Transverse colon (tissue), 4 donors: ENCODE measurements at regions not wholly inside any gene's neighbourhood (a gene's known extent, or its start where the extent isn't known, plus 50 kb on each side); places are given as distances from the start of the nearest gene placed in this dataset.
A peak's percentile ranks its signal among the peaks of the same experiment; 100 is the strongest.

Experiments used
- DNase-seq: peaks from one replicate; pipeline ENCODE4 v3.0.0-alpha.2; 2019
- H3K27ac ChIP-seq, 4 donors: fragments of 200-600 bp; sonication (generic); 2 replicates each; pipeline ENCODE4 v1.5.1; 2016 to 2018; ENCODE audit warnings: inconsistent platforms in 4 of 4
- H3K27me3 ChIP-seq: fragments of 200-600 bp; sonication (generic); 2 replicates; pipeline ENCODE4 v1.5.1; 2017; ENCODE audit warnings: inconsistent platforms
- H3K36me3 ChIP-seq, 4 donors: fragments of 200-600 bp; sonication (generic); 2 replicates each; pipeline ENCODE4 v1.5.1; 2017 to 2019; ENCODE audit warnings: inconsistent platforms in 4 of 4
- H3K4me1 ChIP-seq, 4 donors: fragments of 200-600 bp; sonication (generic); 2 replicates each; pipeline ENCODE4 v1.5.1; 2017 to 2020; ENCODE audit warnings: inconsistent platforms in 4 of 4
- H3K4me3 ChIP-seq, 4 donors: fragments of 200-600 bp; sonication (generic); 1 replicate in 1 of 4; 2 replicates in 3 of 4; pipeline versions ENCODE4 v1.5.1 to v1.6.1; 2017 to 2019; ENCODE audit warnings: inconsistent platforms in 4 of 4
- H3K9me3 ChIP-seq, 2 donors: fragments of 200-600 bp; sonication (generic); 2 replicates each; pipeline ENCODE4 v1.5.1; 2017 to 2019; ENCODE audit warnings: inconsistent platforms in 2 of 2
- EP300 ChIP-seq: sonication (generic); formaldehyde crosslinking; IDR thresholded peaks from one replicate; pipeline ENCODE4 v1.6.1; 2017; ENCODE audit warnings: antibody characterized with exemption, low read depth
- POLR2A ChIP-seq: fragments of 450-650 bp; IDR thresholded peaks from one replicate; pipeline ENCODE4 v1.6.1; 2016; ENCODE audit warnings: antibody characterized with exemption, mild to moderate bottlenecking, moderate library complexity
- POLR2AphosphoS5 ChIP-seq, 3 donors: sonication (generic); formaldehyde crosslinking; IDR thresholded peaks; one replicate each; pipeline ENCODE4 v1.6.1; 2016; ENCODE audit warnings: antibody characterized with exemption in 3 of 3
- WGBS, 2 donors: methylation state at CpG; one replicate each; pipeline ENCODE4 v1.1.5; 2018; ENCODE audit warnings: low coverage in 1 of 2; 5-methylcytosine and 5-hydroxymethylcytosine counted together
- in situ Hi-C, 4 donors: fragments of 200-750 bp; cut with MboI; loops; one replicate each; pipeline versions ENCODE4 v1.15.0 to v1.15.1; 2017; ENCODE audit warnings: low sequenced_read_pairs in 3 of 4, low pct_ligation_motif_present in 1 of 4, low pct_unique_long_range_greater_than_20kb in 1 of 4
- intact Hi-C: fragments of 100-400 bp; cut with DNase I; formaldehyde crosslinking; loops from one replicate; pipeline ENCODE4 v1.15.1; 2023; ENCODE audit warnings: low total_unique reads
- TF ChIP-seq, protein P1 (sequence below), 5 experiments: fragments of 200-600 bp in 3 of 5; fragments of 450-650 bp in 2 of 5; sonication (generic) in 3 of 5; IDR thresholded peaks; 1 replicate in 2 of 5; 2 replicates in 3 of 5; pipeline ENCODE4 v1.5.1; 2016 to 2017; ENCODE audit warnings: antibody characterized with exemption in 5 of 5, inconsistent platforms in 3 of 5, mild to moderate bottlenecking in 2 of 5, moderate library complexity in 1 of 5

DNA sequence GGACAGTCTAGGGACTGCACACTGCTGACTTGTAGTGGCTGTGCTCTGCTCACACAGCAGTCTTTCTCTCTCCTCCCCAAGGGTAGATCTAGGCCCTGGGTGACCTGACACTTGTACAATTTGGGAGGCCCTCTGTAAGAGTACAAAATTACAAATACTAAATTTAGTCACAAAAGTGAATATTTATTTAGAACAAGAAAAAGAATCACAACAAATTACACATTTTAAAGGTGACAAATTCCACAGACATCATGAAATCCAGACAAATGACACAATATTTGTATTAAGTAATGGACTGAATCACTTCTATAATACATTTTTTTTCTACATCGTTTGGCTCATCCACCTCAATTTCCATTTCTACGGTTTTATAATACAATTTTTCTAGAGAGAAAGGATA is 496.4 kb downstream of the TXNL1 start:
- no peaks in the 10 kb centered on the region for H3K9me3 ChIP-seq
- no peak for TF ChIP-seq POLR2A
- TF ChIP-seq EP300: no peak
- no peak for TF ChIP-seq POLR2AphosphoS5 (IDR thresholded peaks at IDR 0.05)
- TF ChIP-seq, protein P1, sequence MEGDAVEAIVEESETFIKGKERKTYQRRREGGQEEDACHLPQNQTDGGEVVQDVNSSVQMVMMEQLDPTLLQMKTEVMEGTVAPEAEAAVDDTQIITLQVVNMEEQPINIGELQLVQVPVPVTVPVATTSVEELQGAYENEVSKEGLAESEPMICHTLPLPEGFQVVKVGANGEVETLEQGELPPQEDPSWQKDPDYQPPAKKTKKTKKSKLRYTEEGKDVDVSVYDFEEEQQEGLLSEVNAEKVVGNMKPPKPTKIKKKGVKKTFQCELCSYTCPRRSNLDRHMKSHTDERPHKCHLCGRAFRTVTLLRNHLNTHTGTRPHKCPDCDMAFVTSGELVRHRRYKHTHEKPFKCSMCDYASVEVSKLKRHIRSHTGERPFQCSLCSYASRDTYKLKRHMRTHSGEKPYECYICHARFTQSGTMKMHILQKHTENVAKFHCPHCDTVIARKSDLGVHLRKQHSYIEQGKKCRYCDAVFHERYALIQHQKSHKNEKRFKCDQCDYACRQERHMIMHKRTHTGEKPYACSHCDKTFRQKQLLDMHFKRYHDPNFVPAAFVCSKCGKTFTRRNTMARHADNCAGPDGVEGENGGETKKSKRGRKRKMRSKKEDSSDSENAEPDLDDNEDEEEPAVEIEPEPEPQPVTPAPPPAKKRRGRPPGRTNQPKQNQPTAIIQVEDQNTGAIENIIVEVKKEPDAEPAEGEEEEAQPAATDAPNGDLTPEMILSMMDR (IDR thresholded peaks at IDR 0.05): no peak
- H3K27ac ChIP-seq: no peak overlapping the region
- H3K4me1 ChIP-seq: peaks cover 0 to 4% (median 0%) of the 10 kb centered on the region in 4 donors
- no peak overlapping the region for H3K4me3 ChIP-seq
- DNase-seq: no peak
- in situ Hi-C loops: no loop called here
- no peaks in the 10 kb centered on the region for H3K27me3 ChIP-seq
- H3K36me3 ChIP-seq: no peaks in the 10 kb centered on the region
- intact Hi-C loops: no loop called here
- WGBS, 2 donors: 85 to 88% methylated on average over 2 of the region's 2 CpGs

DNA sequence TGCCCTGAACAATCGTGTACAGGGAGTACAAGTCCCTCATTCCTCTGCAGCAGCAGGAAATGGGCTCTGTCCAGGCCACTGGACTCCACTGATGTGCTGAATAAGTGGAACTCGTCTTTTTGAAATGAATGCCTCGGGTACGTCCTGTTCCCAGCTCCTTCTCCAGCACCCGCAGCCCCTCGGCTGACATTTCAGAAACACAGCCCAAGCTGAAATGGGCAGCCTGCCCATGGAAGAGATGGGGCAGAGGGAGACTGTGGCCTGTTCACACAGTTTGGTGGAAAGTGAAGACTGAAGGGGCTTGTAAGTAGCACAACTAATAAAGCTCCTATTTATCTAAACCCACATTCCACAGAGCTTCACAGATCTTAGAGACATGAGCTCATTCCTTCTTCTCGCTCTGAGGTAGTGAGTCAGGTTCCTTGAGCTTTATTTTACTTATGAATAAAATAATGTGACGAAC is 498.6 kb downstream of the TXNL1 start:
- no peak overlapping the region for H3K4me3 ChIP-seq
- H3K27ac ChIP-seq: peak overlapping the region; percentile 19 to 54 (median 43)
- H3K27me3 ChIP-seq: no peaks in the 10 kb centered on the region
- TF ChIP-seq, protein P1 (IDR thresholded peaks at IDR 0.05): no peak
- peak in 1 of 3 donors; percentile 11 for TF ChIP-seq POLR2AphosphoS5 (IDR thresholded peaks at IDR 0.05)
- no peak for TF ChIP-seq EP300
- TF ChIP-seq POLR2A: no peak
- intact Hi-C loops: no loop called here
- peaks cover 0 to 4% (median 0%) of the 10 kb centered on the region in 4 donors for H3K4me1 ChIP-seq
- DNase-seq: peak; percentile 9
- WGBS, 2 donors: 69 to 100% methylated on average over 2 to 8 of the region's 8 CpGs
- in situ Hi-C loops: no loop called here
- no peaks in the 10 kb centered on the region for H3K9me3 ChIP-seq
- H3K36me3 ChIP-seq: no peaks in the 10 kb centered on the region

DNA sequence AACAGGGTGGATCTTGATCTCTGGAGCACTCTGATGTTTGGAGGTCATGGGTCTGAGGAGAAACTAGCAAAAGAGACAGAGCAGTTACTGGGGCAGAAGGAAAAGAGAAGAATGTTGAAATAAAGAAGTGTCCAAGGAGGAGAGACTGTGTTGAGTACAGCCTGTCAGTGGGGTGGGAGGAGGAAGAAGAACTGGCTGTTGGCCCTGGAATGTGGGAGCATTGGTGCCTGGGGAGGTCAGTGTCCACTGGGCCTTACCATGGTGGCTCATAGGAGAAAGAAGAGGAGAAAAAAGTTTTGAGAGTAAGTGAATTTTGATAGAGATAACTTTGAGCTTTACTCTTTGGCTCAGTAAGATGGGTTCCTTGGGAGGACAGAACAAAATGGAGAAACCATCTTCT is 499.0 kb downstream of the TXNL1 start:
- H3K36me3 ChIP-seq: no peaks in the 10 kb centered on the region
- H3K4me3 ChIP-seq: no peak overlapping the region
- no peaks in the 10 kb centered on the region for H3K27me3 ChIP-seq
- H3K9me3 ChIP-seq: no peaks in the 10 kb centered on the region
- peaks cover 0 to 4% (median 0%) of the 10 kb centered on the region in 4 donors for H3K4me1 ChIP-seq
- intact Hi-C loops: no loop called here
- in situ Hi-C loops: no loop called here
- no peak for DNase-seq
- no peak for TF ChIP-seq POLR2A
- TF ChIP-seq EP300: no peak
- TF ChIP-seq POLR2AphosphoS5 (IDR thresholded peaks at IDR 0.05): no peak
- TF ChIP-seq, protein P1 (IDR thresholded peaks at IDR 0.05): no peak
- H3K27ac ChIP-seq: peak overlapping the region; percentile 19 to 54 (median 43)

DNA sequence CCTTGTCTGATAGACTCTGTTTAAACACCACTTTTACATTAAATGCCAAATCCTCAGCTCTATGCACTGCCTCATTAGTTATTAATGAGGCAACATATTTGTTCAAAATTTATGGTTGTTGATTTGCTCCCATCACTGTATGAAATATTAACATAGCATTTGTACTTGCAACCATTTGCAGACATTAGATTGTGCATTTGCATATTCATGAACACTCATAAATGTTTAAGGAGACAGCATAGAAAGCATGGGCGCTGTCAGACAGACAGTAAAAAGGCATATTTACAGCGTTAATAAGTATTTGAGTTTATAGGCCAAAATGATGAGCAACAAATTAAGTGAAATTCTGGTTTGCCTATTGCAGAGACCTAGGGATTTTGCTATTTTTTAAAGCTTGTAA is 502.3 kb downstream of the TXNL1 start:
- Histone ChIP-seq H3K36me3 (no peaks in the 10 kb centered on the region), H3K27ac (no peak overlapping the region), H3K4me1 (peaks cover 0 to 4% (median 0%) of the 10 kb centered on the region in 4 donors), H3K9me3 (no peaks in the 10 kb centered on the region), H3K27me3 (no peaks in the 10 kb centered on the region), H3K4me3 (no peak overlapping the region)
- intact Hi-C loops (no loop called here), in situ Hi-C loops (no loop called here)
- no peak for DNase-seq
- WGBS, 2 donors: 85 to 89% methylated on average over 2 of the region's 2 CpGs
- no peak for TF ChIP-seq POLR2A
- TF ChIP-seq, protein P1 (IDR thresholded peaks at IDR 0.05): no peak
- TF ChIP-seq EP300: no peak
